Fibroblast of gingiva (primary cell): ENCODE measurements at regions not wholly inside any gene's neighbourhood (a gene's known extent, or its start where the extent isn't known, plus 50 kb on each side); places are given as distances from the start of the nearest gene placed in this dataset.

ENCODE experiments used
- DNase-seq: peaks from one replicate; pipeline ENCODE4 v3.0.0-alpha.2; 2011; ENCODE audit warnings: low read depth

- peak; percentile 44 for DNase-seq
Observed at GRCh38 chr18:11553098-11553940, 56.1 kb upstream of the SLC35G4 start.

GRCh38 chr18:11548916-11549551 is 60.4 kb upstream of the SLC35G4 start:
- no peak for DNase-seq

GRCh38 chr18:11548396-11548795 is 61.0 kb upstream of the SLC35G4 start:
- DNase-seq, result no peak

GRCh38 chr18:11544060-11544633 is 65.2 kb upstream of the SLC35G4 start:
- DNase-seq, result no peak

- DNase-seq, result no peak
Observed at GRCh38 chr18:11541179-11541578, 68.2 kb upstream of the SLC35G4 start.

- no peak for DNase-seq
Observed at GRCh38 chr18:11533942-11534496, 75.4 kb upstream of the SLC35G4 start.

GRCh38 chr18:11533513-11533890 is 75.9 kb upstream of the SLC35G4 start:
- no peak for DNase-seq

GRCh38 chr18:11532758-11533512 is 76.5 kb upstream of the SLC35G4 start:
- no peak for DNase-seq

GRCh38 chr18:11529081-11529480 is 80.3 kb upstream of the SLC35G4 start:
- DNase-seq, result no peak

- no peak for DNase-seq
Observed at GRCh38 chr18:11526675-11527074, 82.7 kb upstream of the SLC35G4 start.

- no peak for DNase-seq
Observed at GRCh38 chr18:11523804-11524203, 85.6 kb upstream of the SLC35G4 start.

GRCh38 chr18:11522992-11523391 is 86.4 kb upstream of the SLC35G4 start:
- no peak for DNase-seq

- DNase-seq, result no peak
Observed at GRCh38 chr18:11521853-11522252, 87.5 kb upstream of the SLC35G4 start.

GRCh38 chr18:11520536-11520935 is 88.9 kb upstream of the SLC35G4 start:
- DNase-seq, result no peak

- peak; percentile 40 for DNase-seq
Observed at GRCh38 chr18:11518788-11519685, 90.4 kb upstream of the SLC35G4 start.

- DNase-seq, result no peak
Observed at GRCh38 chr18:11517704-11518103, 91.7 kb upstream of the SLC35G4 start.

- DNase-seq, result peak; percentile 7
Observed at GRCh38 chr18:11516751-11517503, 92.5 kb upstream of the SLC35G4 start.

GRCh38 chr18:11514267-11514666 is 95.1 kb upstream of the SLC35G4 start:
- peak; percentile 21 for DNase-seq

GRCh38 chr18:11512096-11513025 is 97.0 kb upstream of the SLC35G4 start:
- peak; percentile 21 for DNase-seq
